WI38 (cell line): ENCODE measurements at regions not wholly inside any gene's neighbourhood (a gene's known extent, or its start where the extent isn't known, plus 50 kb on each side); places are given as distances from the start of the nearest gene placed in this dataset.

Experiments
- H3K4me3 ChIP-seq: 2 replicates; pipeline ENCODE4 v1.5.1; 2011; ENCODE audit warnings: low read depth, mild to moderate bottlenecking, control low read depth, low read length
- CTCF ChIP-seq: IDR thresholded peaks from 2 replicates; pipeline ENCODE4 v1.5.1; 2012; ENCODE audit warnings: low read depth, mild to moderate bottlenecking, control low read depth, low read length

GRCh38 chr1:228812961-228813360 lies 77.7 kb downstream of the RHOU start:
- no peak for TF ChIP-seq CTCF
- H3K4me3 ChIP-seq = no peak overlapping the region

- H3K4me3 ChIP-seq = no peak overlapping the region
- no peak for TF ChIP-seq CTCF
Observed at GRCh38 chr1:228814176-228814575, 78.9 kb downstream of the RHOU start.

GRCh38 chr1:228818296-228818695 lies 83.0 kb downstream of the RHOU start:
- H3K4me3 ChIP-seq = no peak overlapping the region
- no peak for TF ChIP-seq CTCF

- TF ChIP-seq CTCF = no peak
- no peak overlapping the region for H3K4me3 ChIP-seq
Observed at GRCh38 chr1:228818928-228819630, 83.8 kb downstream of the RHOU start.

- TF ChIP-seq CTCF = no peak
Observed at GRCh38 chr1:228821252-228821651, 86.0 kb downstream of the RHOU start.

GRCh38 chr1:228823200-228823599 lies 87.9 kb downstream of the RHOU start:
- no peak overlapping the region for H3K4me3 ChIP-seq

More at GRCh38 chr1:228821252-228821651, 86.0 kb downstream of the RHOU start:
- H3K4me3 ChIP-seq = no peak overlapping the region

More at GRCh38 chr1:228823200-228823599, 87.9 kb downstream of the RHOU start:
- TF ChIP-seq CTCF = no peak
